Kidney (tissue), 13 donors: ENCODE measurements at regions not wholly inside any gene's neighbourhood (a gene's known extent, or its start where the extent isn't known, plus 50 kb on each side); places are given as distances from the start of the nearest gene placed in this dataset.
"Not testable (repeated sequence)": the region's sequence is repeated elsewhere in the genome, so short reads cannot be mapped to it uniquely, and the experiment has no call there.

Experiments
- DNase-seq, 5 donors: peaks; one replicate each; pipeline ENCODE4 v3.0.0-alpha.2; 2013 to 2020
- FAIRE-seq: peaks from 2 replicates; lab custom pipeline; 2012; peaks lifted over from hg19 to GRCh38; lab: Jason Lieb, UNC
- H3K27ac ChIP-seq, 2 donors: one replicate each; pipeline ENCODE4 v1.7.0; 2013; ENCODE audit warnings: low read depth in 2 of 2, low read length in 2 of 2, inconsistent platforms in 1 of 2
- H3K27me3 ChIP-seq: one replicate; pipeline ENCODE4 v1.7.1; 2013; ENCODE audit warnings: low read length, inconsistent platforms; ENCODE audit not compliant: control insufficient read depth, insufficient read depth
- H3K36me3 ChIP-seq, 3 donors: one replicate each; pipeline versions ENCODE4 v1.7.0 to v1.7.1; 2013; ENCODE audit warnings: low read length in 3 of 3, control low read depth in 1 of 3, inconsistent platforms in 1 of 3; ENCODE audit not compliant: insufficient read depth in 3 of 3, control insufficient read depth in 2 of 3
- H3K4me1 ChIP-seq, 3 donors: one replicate each; pipeline versions ENCODE4 v1.7.0 to v1.7.1; 2013; ENCODE audit warnings: low read length in 3 of 3, inconsistent platforms in 1 of 3, low read depth in 1 of 3; ENCODE audit not compliant: control insufficient read depth in 2 of 3, insufficient read depth in 2 of 3
- H3K4me3 ChIP-seq, 3 donors: one replicate each; pipeline versions ENCODE4 v1.7.0 to v1.8.1; 2013; ENCODE audit warnings: low read length in 3 of 3, control low read depth in 1 of 3, inconsistent platforms in 1 of 3
- H3K9ac ChIP-seq, 3 donors: one replicate each; pipeline versions ENCODE4 v1.7.0 to v1.7.1; 2013; ENCODE audit warnings: low read length in 3 of 3, control low read depth in 1 of 3, inconsistent platforms in 1 of 3
- H3K9me3 ChIP-seq, 3 donors: one replicate each; pipeline versions ENCODE4 v1.7.0 to v1.7.1; 2013; ENCODE audit warnings: low read length in 3 of 3, control low read depth in 1 of 3, inconsistent platforms in 1 of 3; ENCODE audit not compliant: control insufficient read depth in 2 of 3, insufficient read depth in 1 of 3
- CTCF ChIP-seq: IDR thresholded peaks from 3 replicates; pipeline ENCODE4 v1.5.1; 2012; ENCODE audit warnings: mild to moderate bottlenecking, moderate library complexity, borderline replicate concordance; ENCODE audit not compliant: insufficient read depth; ENCODE audit errors: extremely low read depth
- intact Hi-C: fragments of 100-400 bp; cut with DNase I; formaldehyde crosslinking; loops from one replicate; pipeline ENCODE4 v1.11.1; 2022
- donor health status: control.
- donor health status: control.
- donor health status: control.
- donor health status: control.
- donor health status: control.
- donor health status: DM: yes; HTN: yes; CAD: no.
- donor health status: Normal renal cell carcinoma (clear cell type).

DNA sequence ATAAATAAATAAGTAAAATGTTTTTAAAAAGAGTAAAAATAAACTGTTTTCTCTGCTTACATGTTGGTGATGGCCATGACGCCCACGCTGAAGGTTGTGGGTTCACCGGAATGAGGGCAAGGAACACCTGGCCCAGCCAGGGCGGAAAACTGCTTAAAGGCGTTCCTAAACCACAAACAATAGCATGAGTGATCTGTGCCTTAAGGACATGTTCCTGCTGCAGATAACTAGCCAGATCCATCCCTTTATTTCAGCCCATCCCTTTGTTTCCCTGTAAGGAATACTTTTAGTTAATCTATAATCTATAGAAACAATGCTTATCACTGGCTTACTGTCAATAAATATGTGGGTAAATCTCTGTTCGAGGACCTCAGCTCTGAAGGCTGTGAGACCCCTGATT is 63.3 kb upstream of the CEP78 start:
- DNase-seq, H3K9me3 ChIP-seq, H3K4me3 ChIP-seq, FAIRE-seq, intact Hi-C loops, H3K9ac ChIP-seq, H3K4me1 ChIP-seq, H3K27me3 ChIP-seq, H3K27ac ChIP-seq, H3K36me3 ChIP-seq: not testable (repeated sequence)

DNA sequence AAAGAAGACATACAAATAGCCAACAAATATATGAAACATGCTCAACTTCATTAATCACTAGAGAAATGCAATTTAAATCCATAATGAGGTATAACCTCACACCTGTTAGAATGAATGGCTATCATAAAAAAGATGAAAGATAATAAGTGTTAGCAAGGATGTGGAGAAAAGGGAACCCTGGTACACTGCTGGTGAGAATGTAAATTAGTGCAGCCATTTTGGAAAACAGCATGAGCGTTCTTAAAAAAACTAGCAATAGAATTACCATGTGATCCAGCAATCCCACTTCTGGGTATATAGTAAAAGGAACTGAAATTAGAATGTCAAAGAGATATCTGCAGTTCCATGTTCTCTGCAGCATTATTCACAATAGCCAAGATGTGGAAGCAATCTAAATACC is 64.2 kb upstream of the CEP78 start:
- H3K27ac ChIP-seq = no peak overlapping the region
- no peak overlapping the region for H3K4me3 ChIP-seq
- TF ChIP-seq CTCF = no peak
- H3K9me3 ChIP-seq = no peaks in the 10 kb centered on the region
- no peaks in the 10 kb centered on the region for H3K4me1 ChIP-seq
- H3K9ac ChIP-seq = no peak overlapping the region
- no peak for FAIRE-seq
- H3K27me3 ChIP-seq = no peaks in the 10 kb centered on the region
- no peaks in the 10 kb centered on the region for H3K36me3 ChIP-seq
- DNase-seq = no peak
- intact Hi-C loops = no loop called here

DNA sequence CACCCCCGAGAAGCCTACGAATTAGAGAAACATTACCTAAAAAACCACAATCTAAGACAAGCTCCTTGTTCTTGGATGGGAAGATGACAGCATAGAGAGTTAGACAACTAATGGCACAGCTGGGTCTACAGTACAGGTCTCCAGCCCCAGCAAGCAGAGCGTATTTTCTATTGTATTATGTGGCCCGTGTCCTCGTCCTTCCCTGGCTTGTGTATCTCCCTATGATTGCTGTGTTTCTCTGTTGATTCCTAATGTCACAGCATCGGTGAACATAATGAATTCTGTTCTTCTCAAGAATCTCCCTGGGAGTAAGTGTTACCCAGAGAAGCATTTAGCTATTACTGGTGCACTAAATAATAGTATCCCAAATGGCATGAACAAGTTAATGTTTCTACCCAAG is 66.8 kb upstream of the CEP78 start:
- no peak for FAIRE-seq
- H3K9me3 ChIP-seq = no peaks in the 10 kb centered on the region
- H3K4me3 ChIP-seq = no peak overlapping the region
- no peak overlapping the region for H3K9ac ChIP-seq
- H3K27me3 ChIP-seq = no peaks in the 10 kb centered on the region
- DNase-seq = no peak
- H3K27ac ChIP-seq = no peak overlapping the region
- H3K4me1 ChIP-seq = no peaks in the 10 kb centered on the region
- TF ChIP-seq CTCF = no peak
- no peaks in the 10 kb centered on the region for H3K36me3 ChIP-seq
- intact Hi-C loops = no loop called here

DNA sequence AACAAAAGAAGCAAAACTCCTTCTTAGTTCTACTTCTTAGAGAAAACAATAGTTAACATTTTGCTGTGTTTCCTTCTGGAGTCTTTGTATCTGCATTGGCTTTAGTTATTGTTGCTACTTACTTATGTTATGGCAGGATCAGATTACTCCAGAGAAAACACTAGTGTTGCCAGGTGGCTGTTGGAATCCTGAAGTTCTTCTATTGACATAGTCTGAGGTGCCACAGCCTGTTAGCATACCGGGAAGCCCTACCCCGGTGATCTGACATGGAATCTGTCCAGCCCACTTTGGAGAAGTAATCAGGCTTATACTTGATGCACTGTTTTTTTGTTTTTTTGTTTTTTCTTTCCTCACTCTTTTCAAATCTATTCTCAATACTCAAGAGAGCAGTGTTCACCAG is 68.5 kb upstream of the CEP78 start:
- Histone ChIP-seq H3K36me3 (no peaks in the 10 kb centered on the region), H3K4me1 (no peaks in the 10 kb centered on the region), H3K27me3 (no peaks in the 10 kb centered on the region), H3K27ac (no peak overlapping the region), H3K9me3 (no peaks in the 10 kb centered on the region), H3K4me3 (no peak overlapping the region), H3K9ac (no peak overlapping the region)
- intact Hi-C loops = no loop called here
- TF ChIP-seq CTCF = no peak
- DNase-seq = peak in 4 of 5 donors; percentile 45 to 83 (median 72)
- FAIRE-seq = no peak
